Activated CD4-positive, CD25-positive, alpha-beta regulatory T cell treated with anti-CD3 and anti-CD28 coated beads, Interleukin-2, amount 50 U/mL, for 72 hours (primary cell): ENCODE measurements at regions not wholly inside any gene's neighbourhood (a gene's known extent, or its start where the extent isn't known, plus 50 kb on each side); places are given as distances from the start of the nearest gene placed in this dataset.
A peak's percentile ranks its signal among the peaks of the same experiment; 100 is the strongest.

Experiments
- DNase-seq: peaks from one replicate; pipeline ENCODE4 v3.0.0; 2021

GRCh38 chr16:79326549-79326948 is 274.0 kb downstream of the MAF start:
- no peak for DNase-seq

DNA sequence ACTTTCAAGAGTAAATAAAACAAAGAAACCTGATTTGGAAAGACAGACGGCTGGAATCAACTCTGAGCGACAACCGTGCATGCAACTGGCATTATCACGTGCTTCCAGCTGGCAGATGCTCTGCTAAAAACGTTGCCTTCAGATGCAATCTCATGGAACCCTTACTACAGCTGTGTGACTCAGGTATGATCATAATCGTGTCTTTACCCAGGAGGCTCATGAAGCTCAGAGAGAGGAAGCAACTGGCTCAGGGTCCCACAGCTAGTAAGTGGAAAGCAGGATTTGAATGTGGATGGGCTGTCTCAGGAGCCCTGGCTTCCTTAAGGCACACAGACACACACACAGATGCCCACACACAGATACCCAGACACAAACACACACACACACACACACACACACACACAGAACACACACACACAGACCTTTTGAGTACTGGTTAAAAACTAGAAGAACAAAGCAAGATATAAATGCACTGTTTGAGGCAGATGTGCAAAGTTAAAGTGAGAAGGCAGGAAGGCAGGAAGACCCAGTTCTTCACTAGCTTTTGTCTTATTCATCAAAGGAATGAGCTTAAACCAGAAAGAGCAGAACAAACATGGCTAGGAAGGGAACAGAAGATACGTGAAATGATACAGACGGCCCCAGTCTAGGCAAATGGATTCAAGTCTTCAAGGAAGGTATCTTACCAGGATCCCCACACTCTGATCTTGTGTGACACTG is 275.2 kb downstream of the MAF start:
- DNase-seq = no peak

DNA sequence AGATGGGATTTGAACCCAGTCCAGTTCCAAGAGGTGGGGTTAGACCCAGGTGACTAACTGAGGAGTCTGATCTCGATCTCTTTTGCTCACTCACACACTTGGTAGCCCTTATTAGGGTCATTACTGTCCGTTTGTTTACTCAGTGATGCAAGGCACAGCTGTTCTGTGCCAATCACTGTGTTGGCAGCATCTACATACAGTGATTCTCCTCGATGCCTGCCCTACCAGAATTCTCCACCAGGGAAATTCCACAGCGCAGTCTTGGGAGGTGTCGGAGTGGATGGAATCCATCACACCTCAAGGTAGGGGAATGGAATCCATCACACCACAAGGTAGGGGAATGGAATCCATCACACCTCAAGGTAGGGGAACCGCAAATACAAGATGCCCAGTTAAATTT is 279.6 kb downstream of the MAF start:
- no peak for DNase-seq

DNA sequence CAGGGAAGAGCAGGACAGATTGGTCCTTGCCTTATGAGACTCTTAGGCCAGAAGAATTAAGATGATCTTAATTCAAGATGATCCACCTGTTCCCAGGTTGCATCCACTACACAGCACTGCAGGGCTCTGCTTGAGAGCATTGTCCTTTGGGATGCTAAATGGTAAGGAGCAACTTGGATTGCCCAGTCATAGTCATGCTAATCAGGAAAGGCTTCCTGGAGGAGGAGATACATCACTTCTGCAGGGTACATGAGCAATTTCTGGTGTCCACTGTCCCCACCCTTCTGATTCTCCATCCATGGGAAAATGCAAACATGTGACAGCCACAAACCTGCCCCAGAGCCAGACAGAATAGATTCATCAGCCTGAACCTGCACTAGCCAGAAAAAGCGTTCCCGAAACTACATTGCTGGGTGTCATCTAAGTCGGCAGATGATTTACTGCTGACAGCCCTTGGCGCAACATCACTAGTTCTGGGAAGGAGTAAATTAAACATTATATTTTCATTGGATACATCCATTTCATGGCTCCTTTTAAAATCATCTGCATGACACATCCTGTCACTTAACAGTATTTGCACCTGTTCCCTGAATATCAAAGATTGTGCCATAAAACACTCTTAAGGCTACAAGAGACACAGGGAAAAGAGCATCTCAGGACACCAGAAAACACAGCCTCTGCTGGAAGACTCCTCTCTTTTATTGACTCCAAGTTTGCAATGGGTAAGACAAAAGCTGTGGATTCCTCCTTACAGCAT is 282.2 kb downstream of the MAF start:
- no peak for DNase-seq

GRCh38 chr16:79317521-79317920 is 283.0 kb downstream of the MAF start:
- DNase-seq = no peak

DNA sequence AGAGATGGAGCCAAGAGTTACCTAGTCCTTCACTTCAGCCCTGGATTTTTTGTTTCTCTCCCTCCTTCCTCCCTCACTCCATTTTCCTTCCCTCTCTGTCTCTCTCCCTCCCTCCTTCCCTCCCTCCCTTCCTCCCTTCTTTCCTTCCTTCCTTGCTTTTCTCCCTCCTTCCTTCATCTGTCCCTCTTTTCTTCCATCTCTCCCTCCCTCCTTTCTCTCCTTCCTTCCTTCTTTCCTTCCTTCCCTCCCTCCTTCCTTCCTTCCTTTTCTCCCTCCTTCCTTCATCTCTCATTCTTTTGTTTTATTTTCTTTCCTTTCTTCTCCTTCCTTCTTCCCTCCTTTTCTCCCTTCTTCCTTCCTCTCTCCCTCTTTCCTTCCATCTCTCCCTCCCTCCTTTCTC is 283.5 kb downstream of the MAF start:
- no peak for DNase-seq

DNA sequence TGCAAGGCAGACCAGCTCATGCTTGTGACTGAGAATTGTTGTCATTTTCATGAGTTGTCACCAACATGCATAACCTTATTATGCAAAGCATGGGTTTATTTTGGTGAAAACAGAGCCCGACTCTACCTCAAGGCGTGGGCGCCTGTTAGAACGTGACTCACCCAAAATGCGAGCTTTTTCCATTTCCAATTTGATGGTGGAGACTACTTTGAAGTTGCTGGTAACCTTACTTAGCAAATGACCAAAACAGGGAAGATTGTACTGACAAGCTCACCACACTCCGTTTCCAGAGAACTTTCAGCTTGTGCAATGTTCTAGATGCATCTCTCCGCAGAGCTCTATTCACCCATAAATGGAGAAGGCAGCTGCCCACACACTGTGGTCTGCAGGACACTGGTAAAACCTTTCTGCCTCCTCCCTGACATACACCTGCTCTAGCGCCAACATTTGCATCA is 284.5 kb downstream of the MAF start:
- peak; percentile 44 for DNase-seq

DNA sequence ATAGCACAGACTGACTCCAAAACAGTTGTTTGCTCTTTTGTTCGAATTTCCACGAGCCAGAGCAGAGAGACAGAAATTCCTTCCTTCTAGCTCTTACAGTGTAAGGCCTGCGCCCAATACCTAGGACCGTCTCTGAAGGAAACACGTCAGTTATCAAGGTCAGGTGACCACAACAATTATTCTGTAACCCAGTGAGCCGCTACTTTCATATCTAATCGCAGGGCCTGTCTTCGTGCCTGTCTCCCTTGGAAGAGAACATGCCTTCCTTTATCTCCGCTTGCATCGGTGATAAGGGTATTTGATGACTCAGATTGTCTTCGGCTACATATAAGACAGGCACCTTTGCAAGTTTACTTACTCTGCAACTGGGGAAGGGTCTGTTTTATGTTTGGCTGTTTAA is 288.0 kb downstream of the MAF start:
- DNase-seq = no peak

DNA sequence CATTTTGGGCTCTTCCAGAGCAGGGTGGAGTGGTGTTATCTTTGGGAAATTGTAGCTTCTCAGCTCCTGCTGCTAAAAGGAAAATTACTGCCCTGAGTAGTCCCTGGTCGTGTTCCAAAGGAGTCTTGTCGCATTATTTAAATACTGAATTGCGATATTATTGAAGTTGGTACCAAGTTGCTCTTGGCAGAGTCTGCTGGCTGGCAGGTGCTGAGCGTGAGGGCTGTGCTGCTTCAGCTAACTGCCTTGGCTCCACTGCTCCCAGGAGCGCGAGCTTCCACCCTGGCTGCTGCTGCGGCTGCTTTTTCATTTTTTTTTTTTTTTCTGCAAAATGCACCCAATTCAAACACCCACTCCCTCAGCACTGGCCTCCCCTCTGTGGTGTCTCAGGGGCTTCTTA is 289.8 kb downstream of the MAF start:
- no peak for DNase-seq

- no peak for DNase-seq
Observed at GRCh38 chr16:79309606-79310005, 290.9 kb downstream of the MAF start.

DNA sequence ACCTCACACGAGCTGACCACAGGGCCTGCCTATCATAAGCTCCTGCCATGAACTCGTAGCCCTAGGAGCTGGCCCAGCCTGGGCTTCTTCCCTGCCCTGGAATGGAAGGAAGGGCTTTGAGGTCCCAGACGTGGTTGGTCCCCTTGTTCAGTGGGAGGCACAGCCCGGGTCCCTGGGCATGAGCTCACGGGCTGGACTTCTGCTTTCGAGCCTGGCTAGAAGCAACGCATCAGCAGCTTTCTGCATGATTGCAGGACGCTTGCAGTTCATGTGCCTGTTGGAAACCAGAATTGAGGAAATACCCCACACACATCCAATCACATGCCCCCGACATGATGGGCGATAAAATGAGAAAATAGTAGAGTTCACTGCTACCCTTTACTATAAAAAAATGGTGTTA is 293.3 kb downstream of the MAF start:
- no peak for DNase-seq

DNA sequence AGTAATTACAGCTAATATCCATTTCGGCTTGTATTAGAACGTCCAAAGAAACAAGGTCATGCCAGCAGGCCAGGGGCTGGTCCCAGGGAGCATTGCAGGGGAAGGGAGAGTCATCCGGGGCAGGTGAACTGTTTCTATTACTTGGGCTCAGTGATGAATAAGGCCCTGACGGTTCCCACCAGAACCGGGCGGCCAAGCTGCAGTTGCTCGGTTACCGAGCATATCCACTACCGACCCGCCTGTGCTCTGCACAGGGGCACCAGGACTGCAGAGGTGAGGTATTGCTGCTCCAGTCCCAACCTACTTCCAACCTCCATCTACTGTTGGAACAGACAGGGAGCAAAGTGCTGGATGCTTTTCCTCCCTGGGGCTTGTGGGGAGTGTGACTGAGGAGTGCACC is 295.5 kb downstream of the MAF start:
- DNase-seq = no peak

- DNase-seq = no peak
Observed at GRCh38 chr16:79303959-79304387, 296.6 kb downstream of the MAF start.

GRCh38 chr16:79303206-79303605 is 297.3 kb downstream of the MAF start:
- no peak for DNase-seq

DNA sequence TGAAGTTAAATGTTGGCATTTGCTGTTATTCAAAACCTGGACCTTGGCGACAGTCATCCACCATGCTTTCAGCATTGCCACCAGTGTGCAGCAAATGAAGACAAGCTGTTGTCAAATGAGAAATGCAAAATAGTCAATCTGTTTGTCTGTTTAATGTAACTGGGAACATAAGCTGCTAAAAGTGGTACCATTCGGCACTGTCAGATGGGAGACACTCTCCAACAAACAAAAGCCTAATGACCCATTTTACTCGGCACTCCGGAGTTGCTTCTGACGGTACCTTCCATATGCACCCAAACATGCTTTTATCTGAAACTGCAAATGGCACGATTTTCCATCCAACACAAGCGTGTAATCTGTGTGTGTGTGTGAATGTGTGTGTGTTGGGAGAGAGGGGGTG is 297.8 kb downstream of the MAF start:
- DNase-seq = no peak

DNA sequence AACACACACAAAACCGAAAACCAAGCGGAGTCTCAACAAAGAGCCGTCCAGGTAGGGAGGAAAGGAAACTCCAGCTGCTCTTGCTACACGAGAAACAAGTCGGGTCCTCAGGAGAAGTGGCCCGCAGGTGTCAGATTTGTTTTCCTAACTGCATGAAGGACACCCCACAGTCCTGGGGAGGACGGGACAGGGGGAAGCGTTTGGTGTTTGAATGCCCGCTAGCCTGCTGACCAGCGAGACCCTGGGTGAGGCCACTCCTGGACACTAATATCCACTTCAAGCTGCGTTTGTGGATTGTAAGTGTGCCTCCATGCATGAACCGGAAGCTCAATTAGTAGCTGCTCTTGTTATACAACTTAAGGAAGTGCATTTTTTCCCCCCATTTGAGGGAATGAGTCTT is 299.5 kb downstream of the MAF start:
- no peak for DNase-seq

DNA sequence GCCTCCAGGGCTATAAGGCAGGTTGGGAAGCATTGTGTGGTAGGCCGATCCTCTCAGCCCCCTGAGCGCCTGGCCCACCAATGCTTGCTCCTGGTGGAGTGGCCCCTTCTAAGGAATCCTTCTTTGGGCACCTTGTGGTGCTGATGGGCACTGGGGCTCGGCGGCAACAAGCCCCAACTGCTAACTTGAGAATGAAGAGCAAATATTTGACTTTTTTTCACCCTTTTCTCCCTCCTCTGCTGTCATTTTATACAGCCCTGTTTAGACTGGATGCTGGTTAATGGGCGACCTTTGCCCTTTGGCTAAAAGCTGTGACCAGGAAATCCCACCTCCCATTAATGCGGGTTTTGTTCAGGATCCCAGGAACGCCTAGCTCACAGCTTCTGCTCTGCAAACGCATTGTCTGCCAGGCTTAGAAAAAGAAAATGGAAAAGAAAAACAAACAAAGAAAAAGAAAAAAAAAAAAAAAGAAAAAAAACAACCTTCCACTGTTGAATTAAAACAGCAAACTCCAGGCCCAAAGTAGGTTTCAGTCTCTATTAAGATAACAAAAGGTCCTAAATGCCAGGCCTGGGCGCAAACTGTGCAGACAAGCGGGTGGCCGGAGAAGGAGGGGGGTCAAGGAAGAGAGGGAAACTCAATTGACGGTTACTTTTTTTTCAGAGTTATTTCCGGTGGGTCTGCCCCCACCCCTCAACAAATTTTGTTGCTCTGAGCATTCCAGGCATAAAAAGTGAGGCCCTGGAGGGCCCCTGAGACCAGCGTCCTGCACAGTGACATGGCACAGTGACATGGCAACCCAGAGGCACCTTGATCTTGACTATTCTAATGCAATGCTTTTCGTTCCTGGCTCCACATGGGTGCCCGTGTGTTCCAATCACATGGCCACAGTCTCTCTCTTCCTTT is 301.4 kb downstream of the MAF start:
- DNase-seq = no peak

DNA sequence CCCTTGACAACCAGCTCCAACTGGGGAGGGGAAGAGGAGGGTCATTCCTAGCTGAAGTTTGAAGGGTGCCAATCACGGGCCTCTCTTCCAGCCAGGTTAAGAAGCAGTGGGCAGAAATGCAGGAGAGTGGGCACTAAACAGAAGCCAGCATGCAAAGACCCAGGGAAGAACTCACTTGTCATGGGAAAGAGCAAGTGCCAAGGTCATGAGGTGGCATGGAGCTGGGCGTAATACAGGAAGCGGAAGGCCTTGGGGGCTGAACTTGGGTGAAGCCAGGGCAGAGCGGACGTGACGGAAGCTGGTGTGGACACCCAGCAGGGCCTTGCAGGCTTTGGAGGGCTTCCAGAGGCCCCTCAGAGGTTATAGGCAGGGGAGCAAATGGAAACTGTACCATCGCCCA is 302.1 kb downstream of the MAF start:
- DNase-seq = no peak

DNA sequence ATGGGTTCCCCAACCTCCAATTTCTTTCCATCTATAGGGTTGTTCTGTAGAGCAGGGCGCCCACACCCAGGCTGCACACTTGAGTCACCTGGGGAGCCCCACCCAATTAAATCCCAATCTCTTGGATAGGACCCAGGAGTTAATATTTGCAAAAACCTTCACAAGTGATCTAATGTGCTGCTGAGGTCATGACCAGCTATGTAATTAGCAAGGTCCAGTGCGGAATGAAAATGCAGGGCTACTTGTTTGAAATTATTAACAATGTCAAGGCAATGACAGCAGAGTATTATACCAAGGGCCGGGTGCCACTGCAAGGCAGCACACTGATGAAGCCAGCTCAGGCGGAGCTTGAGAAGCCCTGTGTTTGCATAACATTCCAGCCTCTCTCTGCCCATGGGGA is 302.7 kb downstream of the MAF start:
- DNase-seq = no peak

DNA sequence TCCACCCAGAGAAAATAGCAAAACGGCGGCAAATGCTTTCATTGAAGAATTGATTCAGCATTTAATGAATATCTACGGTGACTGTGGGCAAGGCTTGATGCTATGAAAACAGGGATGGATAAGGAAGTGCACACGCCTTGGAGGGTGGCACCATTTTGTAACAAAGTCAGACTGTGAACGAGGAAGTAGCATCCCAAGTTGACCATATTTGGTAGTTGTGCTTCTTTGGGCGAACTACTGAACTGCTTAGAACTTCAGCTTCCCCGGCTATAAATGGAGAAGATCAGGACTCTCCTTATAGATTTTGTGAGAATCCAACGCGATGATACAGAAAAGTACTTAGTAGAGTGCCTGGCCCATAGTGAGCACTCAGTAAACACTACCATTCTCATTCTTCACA is 303.2 kb downstream of the MAF start:
- DNase-seq = no peak

- no peak for DNase-seq
Observed at GRCh38 chr16:79296491-79296890, 304.0 kb downstream of the MAF start.

DNA sequence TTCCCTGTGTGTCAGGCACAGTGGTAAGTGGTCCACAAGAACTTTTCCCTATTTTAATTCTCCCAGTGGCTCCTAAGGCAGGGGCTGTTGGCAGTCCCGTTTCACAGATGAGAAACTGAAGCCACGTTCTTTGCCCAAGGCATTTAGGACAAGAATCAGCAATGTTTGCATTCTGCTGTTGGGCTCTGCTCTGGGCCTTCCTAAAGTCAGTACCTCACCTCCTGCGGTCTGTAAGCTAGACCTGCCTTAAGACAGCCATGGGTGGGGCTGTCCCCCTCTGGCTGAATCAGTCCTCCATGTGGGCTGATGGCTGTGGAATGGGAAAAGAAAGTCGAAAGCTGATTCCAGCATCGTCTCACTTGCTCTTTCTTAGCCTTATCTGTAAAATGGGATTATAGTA is 304.8 kb downstream of the MAF start:
- DNase-seq = no peak

GRCh38 chr16:79295162-79295561 is 305.4 kb downstream of the MAF start:
- DNase-seq = no peak

GRCh38 chr16:79294568-79294967 is 306.0 kb downstream of the MAF start:
- DNase-seq = no peak
